HEK293 (cell line): ENCODE measurements at regions not wholly inside any gene's neighbourhood (a gene's known extent, or its start where the extent isn't known, plus 50 kb on each side); places are given as distances from the start of the nearest gene placed in this dataset.

Source experiments
- CTCF ChIA-PET: fragments of 350-600 bp; formaldehyde crosslinking; extraction: SDS; loops from one replicate; lab custom pipeline; 2021; ENCODE audit warnings: antibody characterized with exemption; lab: Yijun Ruan, JAX
- POLR2A ChIA-PET: fragments of 300-600 bp; formaldehyde crosslinking; extraction: SDS; loops from one replicate; lab custom pipeline; 2020; ENCODE audit warnings: antibody characterized with exemption, inconsistent platforms; lab: Yijun Ruan, JAX
- H3K27ac ChIP-seq: fragments of 200-500 bp; sonication (Bioruptor generic); 2 replicates; pipeline ENCODE4 v1.5.1; 2014; ENCODE audit warnings: low read depth, low read length, control low read depth, inconsistent platforms; ENCODE audit errors: extremely low read depth
- H3K36me3 ChIP-seq, 2 experiments: fragments of 200-500 bp in 1 of 2; sonication (Bioruptor generic) in 1 of 2; 1 replicate in 1 of 2; 2 replicates in 1 of 2; pipeline ENCODE4 v1.5.1; 2014 to 2017; ENCODE audit warnings: inconsistent platforms in 2 of 2, low read length in 2 of 2; ENCODE audit not compliant: control insufficient read depth in 2 of 2, insufficient read depth in 1 of 2
- H3K4me1 ChIP-seq: fragments of 200-500 bp; sonication (Bioruptor generic); 2 replicates; pipeline ENCODE4 v1.5.1; 2014; ENCODE audit warnings: mild to moderate bottlenecking, low read length, inconsistent platforms; ENCODE audit not compliant: control insufficient read depth, insufficient read depth
- H3K4me3 ChIP-seq: 2 replicates; pipeline ENCODE4 v1.5.1; 2011; ENCODE audit warnings: low read depth, mild to moderate bottlenecking, control low read depth, low read length, moderate library complexity
- H3K9me3 ChIP-seq: fragments of 200-500 bp; sonication (Bioruptor generic); 2 replicates; pipeline ENCODE4 v1.5.1; 2014; ENCODE audit warnings: low read depth, low read length, inconsistent platforms; ENCODE audit not compliant: control insufficient read depth, insufficient read depth
- BCL6B ChIP-seq: fragments of 450-650 bp; formaldehyde crosslinking; IDR thresholded peaks from 2 replicates; pipeline ENCODE4 v1.5.1; 2017; ENCODE audit warnings: missing biosample characterization, missing genetic modification characterization
- ZBTB1 ChIP-seq: fragments of 450-650 bp; formaldehyde crosslinking; IDR thresholded peaks from 2 replicates; pipeline ENCODE4 v1.5.1; 2016; ENCODE audit warnings: missing biosample characterization, missing genetic modification characterization
- ZBTB17 ChIP-seq: fragments of 450-650 bp; formaldehyde crosslinking; IDR thresholded peaks from 2 replicates; pipeline ENCODE4 v1.5.1; 2016; ENCODE audit warnings: missing biosample characterization, missing genetic modification characterization
- ZBTB8A ChIP-seq: fragments of 450-650 bp; formaldehyde crosslinking; IDR thresholded peaks from 2 replicates; pipeline ENCODE4 v1.5.1; 2016; ENCODE audit warnings: missing biosample characterization, missing genetic modification characterization
- ZNF138 ChIP-seq: fragments of 450-650 bp; formaldehyde crosslinking; IDR thresholded peaks from 2 replicates; pipeline ENCODE4 v1.5.1; 2016; ENCODE audit warnings: missing biosample characterization, missing genetic modification characterization, borderline replicate concordance
- ZNF311 ChIP-seq: fragments of 450-650 bp; formaldehyde crosslinking; IDR thresholded peaks from 2 replicates; pipeline ENCODE4 v1.5.1; 2017; ENCODE audit warnings: missing biosample characterization, missing genetic modification characterization, borderline replicate concordance
- ZNF354C ChIP-seq: fragments of 450-650 bp; formaldehyde crosslinking; IDR thresholded peaks from 2 replicates; pipeline ENCODE4 v1.5.1; 2016; ENCODE audit warnings: missing biosample characterization, missing genetic modification characterization, low read depth, borderline replicate concordance
- ZNF529 ChIP-seq: fragments of 450-650 bp; formaldehyde crosslinking; IDR thresholded peaks from 2 replicates; pipeline ENCODE4 v1.5.1; 2017; ENCODE audit warnings: missing genetic modification characterization, missing biosample characterization; ENCODE audit not compliant: insufficient replicate concordance
- ZNF571 ChIP-seq: fragments of 450-650 bp; formaldehyde crosslinking; IDR thresholded peaks from 2 replicates; pipeline ENCODE4 v1.5.0; 2017; ENCODE audit warnings: missing biosample characterization, missing genetic modification characterization
- ZNF596 ChIP-seq: fragments of 450-650 bp; IDR thresholded peaks from 2 replicates; pipeline ENCODE4 v1.5.0; 2018; ENCODE audit warnings: missing biosample characterization, mild to moderate bottlenecking, missing genetic modification characterization, moderate library complexity
- ZNF660 ChIP-seq: fragments of 450-650 bp; IDR thresholded peaks from 2 replicates; pipeline ENCODE4 v1.5.1; 2018; ENCODE audit warnings: missing biosample characterization, mild to moderate bottlenecking, missing genetic modification characterization
- ZNF704 ChIP-seq: fragments of 450-650 bp; formaldehyde crosslinking; IDR thresholded peaks from 2 replicates; pipeline ENCODE4 v1.5.1; 2016; ENCODE audit warnings: missing biosample characterization, missing genetic modification characterization
- ZNF843 ChIP-seq: fragments of 450-650 bp; formaldehyde crosslinking; IDR thresholded peaks from 2 replicates; pipeline ENCODE4 v1.5.1; 2016; ENCODE audit warnings: missing biosample characterization, missing genetic modification characterization
- TF ChIP-seq, protein P1 (sequence below): fragments of 450-650 bp; formaldehyde crosslinking; IDR thresholded peaks from 2 replicates; pipeline ENCODE4 v1.5.1; 2016; ENCODE audit warnings: missing biosample characterization, missing genetic modification characterization
- TF ChIP-seq, protein P2 (sequence below): fragments of 450-650 bp; formaldehyde crosslinking; conservative IDR thresholded peaks from 2 replicates; pipeline ENCODE4 v1.5.1; 2016; ENCODE audit warnings: low read depth, missing biosample characterization, missing genetic modification characterization
- TF ChIP-seq, protein P3 (sequence below): fragments of 450-650 bp; formaldehyde crosslinking; IDR thresholded peaks from 2 replicates; pipeline ENCODE4 v1.5.1; 2016; ENCODE audit warnings: missing biosample characterization, missing genetic modification characterization
- TF ChIP-seq, protein P4 (sequence below): fragments of 450-650 bp; formaldehyde crosslinking; IDR thresholded peaks from 2 replicates; pipeline ENCODE4 v1.5.1; 2016; ENCODE audit warnings: missing biosample characterization, missing genetic modification characterization

DNA sequence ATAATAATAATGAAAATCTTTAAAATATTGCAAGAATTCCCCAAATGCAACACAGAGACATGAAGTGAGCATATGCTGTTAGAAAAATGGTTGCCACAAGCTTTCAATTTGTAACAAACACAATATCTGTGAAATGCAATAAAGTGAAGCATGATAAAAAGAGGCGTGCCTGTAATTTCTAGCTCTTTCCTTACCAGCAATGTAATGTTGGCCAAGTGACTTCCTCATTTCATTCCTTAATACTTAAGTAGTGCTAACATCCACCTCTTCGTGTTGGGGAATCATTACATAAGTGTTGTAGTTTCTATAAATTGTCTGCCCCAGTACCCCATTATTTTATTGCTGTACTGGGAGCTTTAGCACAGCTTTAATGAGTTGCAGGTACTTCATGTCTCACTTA is 1192.0 kb upstream of the CDH8 start (continued):
- TF ChIP-seq, protein P1, sequence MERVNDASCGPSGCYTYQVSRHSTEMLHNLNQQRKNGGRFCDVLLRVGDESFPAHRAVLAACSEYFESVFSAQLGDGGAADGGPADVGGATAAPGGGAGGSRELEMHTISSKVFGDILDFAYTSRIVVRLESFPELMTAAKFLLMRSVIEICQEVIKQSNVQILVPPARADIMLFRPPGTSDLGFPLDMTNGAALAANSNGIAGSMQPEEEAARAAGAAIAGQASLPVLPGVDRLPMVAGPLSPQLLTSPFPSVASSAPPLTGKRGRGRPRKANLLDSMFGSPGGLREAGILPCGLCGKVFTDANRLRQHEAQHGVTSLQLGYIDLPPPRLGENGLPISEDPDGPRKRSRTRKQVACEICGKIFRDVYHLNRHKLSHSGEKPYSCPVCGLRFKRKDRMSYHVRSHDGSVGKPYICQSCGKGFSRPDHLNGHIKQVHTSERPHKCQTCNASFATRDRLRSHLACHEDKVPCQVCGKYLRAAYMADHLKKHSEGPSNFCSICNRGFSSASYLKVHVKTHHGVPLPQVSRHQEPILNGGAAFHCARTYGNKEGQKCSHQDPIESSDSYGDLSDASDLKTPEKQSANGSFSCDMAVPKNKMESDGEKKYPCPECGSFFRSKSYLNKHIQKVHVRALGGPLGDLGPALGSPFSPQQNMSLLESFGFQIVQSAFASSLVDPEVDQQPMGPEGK (tag by site-specific recombination) = no peak
- TF ChIP-seq ZNF660 (tag by site-specific recombination) (no peak), ZBTB1 (tag by site-specific recombination) (no peak)
- TF ChIP-seq, protein P2, sequence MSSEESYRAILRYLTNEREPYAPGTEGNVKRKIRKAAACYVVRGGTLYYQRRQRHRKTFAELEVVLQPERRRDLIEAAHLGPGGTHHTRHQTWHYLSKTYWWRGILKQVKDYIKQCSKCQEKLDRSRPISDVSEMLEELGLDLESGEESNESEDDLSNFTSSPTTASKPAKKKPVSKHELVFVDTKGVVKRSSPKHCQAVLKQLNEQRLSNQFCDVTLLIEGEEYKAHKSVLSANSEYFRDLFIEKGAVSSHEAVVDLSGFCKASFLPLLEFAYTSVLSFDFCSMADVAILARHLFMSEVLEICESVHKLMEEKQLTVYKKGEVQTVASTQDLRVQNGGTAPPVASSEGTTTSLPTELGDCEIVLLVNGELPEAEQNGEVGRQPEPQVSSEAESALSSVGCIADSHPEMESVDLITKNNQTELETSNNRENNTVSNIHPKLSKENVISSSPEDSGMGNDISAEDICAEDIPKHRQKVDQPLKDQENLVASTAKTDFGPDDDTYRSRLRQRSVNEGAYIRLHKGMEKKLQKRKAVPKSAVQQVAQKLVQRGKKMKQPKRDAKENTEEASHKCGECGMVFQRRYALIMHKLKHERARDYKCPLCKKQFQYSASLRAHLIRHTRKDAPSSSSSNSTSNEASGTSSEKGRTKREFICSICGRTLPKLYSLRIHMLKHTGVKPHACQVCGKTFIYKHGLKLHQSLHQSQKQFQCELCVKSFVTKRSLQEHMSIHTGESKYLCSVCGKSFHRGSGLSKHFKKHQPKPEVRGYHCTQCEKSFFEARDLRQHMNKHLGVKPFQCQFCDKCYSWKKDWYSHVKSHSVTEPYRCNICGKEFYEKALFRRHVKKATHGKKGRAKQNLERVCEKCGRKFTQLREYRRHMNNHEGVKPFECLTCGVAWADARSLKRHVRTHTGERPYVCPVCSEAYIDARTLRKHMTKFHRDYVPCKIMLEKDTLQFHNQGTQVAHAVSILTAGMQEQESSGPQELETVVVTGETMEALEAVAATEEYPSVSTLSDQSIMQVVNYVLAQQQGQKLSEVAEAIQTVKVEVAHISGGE (tag by site-specific recombination) = no peak
- TF ChIP-seq, all 188 proteins: peak for 0

DNA sequence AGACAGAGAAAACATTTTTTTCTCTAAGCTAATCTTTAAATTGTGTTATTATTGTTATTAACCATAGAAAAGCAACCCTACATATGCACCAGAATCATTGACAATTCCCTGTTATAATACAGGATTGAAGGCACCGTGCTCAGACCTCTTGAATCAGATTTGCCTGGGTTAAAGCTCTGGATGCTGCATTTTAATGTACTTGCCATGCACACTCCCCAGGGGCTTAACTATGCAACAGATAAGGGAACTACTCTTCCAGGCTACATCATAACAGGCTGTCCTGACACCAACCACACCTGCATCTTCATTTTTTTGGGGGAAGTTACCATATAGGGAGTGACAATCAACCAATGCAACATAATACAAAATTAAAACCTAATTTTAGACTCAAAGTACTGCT is 1187.6 kb upstream of the CDH8 start:
- H3K27ac ChIP-seq = no peak overlapping the region
- CTCF ChIA-PET = no interaction called here
- H3K4me3 ChIP-seq = no peak overlapping the region
- no peaks in the 10 kb centered on the region for H3K9me3 ChIP-seq
- no peaks in the 10 kb centered on the region for H3K36me3 ChIP-seq
- POLR2A ChIA-PET = no interaction called here
- H3K4me1 ChIP-seq = no peaks in the 10 kb centered on the region
- TF ChIP-seq ZNF596 (tag by site-specific recombination) = no peak
- no peak for TF ChIP-seq ZNF704
- no peak for TF ChIP-seq ZNF138 (tag by site-specific recombination)
- no peak for TF ChIP-seq ZBTB17 (tag by site-specific recombination)
- TF ChIP-seq ZNF571 = no peak
- no peak for TF ChIP-seq ZNF354C
- TF ChIP-seq BCL6B (tag by site-specific recombination) = no peak
- TF ChIP-seq ZNF843 = no peak
- TF ChIP-seq, protein P3, sequence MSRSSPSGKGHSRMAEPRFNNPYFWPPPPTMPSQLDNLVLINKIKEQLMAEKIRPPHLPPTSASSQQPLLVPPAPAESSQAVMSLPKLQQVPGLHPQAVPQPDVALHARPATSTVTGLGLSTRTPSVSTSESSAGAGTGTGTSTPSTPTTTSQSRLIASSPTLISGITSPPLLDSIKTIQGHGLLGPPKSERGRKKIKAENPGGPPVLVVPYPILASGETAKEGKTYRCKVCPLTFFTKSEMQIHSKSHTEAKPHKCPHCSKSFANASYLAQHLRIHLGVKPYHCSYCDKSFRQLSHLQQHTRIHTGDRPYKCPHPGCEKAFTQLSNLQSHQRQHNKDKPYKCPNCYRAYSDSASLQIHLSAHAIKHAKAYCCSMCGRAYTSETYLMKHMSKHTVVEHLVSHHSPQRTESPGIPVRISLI (tag by site-specific recombination) = no peak
- no peak for TF ChIP-seq ZNF529 (tag by site-specific recombination)
- TF ChIP-seq ZNF311 (tag by site-specific recombination) = no peak
- TF ChIP-seq, protein P4, sequence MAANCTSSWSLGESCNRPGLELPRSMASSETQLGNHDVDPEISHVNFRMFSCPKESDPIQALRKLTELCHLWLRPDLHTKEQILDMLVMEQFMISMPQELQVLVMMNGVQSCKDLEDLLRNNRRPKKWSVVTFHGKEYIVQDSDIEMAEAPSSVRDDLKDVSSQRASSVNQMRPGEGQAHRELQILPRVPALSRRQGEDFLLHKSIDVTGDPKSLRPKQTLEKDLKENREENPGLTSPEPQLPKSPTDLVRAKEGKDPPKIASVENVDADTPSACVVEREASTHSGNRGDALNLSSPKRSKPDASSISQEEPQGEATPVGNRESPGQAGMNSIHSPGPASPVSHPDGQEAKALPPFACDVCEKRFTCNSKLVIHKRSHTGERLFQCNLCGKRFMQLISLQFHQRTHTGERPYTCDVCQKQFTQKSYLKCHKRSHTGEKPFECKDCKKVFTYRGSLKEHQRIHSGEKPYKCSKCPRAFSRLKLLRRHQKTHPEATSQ (tag by site-specific recombination) = no peak
- TF ChIP-seq ZBTB8A (tag by site-specific recombination) = no peak
- TF ChIP-seq ZNF660 (tag by site-specific recombination) = no peak
